HepG2 (cell line): ENCODE measurements at regions not wholly inside any gene's neighbourhood (a gene's known extent, or its start where the extent isn't known, plus 50 kb on each side); places are given as distances from the start of the nearest gene placed in this dataset.

Source experiments
- ATAC-seq: fragments of 200-7000 bp; cut with Tn5 transposase; 3 replicates; pipeline ENCODE4 v1.9.1; 2020; ENCODE audit warnings: mild to moderate bottlenecking, moderate library complexity
- BruUV-seq: library from RNA; stranded (reverse); fragments of 400-500 nt; replicated peaks from 2 replicates; lab custom pipeline; 2021; lab: Mats Ljungman, UMichigan
- CTCF ChIA-PET: fragments of 300-600 bp; formaldehyde crosslinking; extraction: SDS; loops from one replicate; lab custom pipeline; 2021; ENCODE audit warnings: low total read pairs, inconsistent platforms, low intra/inter-chr PET ratio; lab: Yijun Ruan, JAX
- POLR2A ChIA-PET: fragments of 350-600 bp; sonication (Branson Sonifier 250); formaldehyde crosslinking; loops from one replicate; lab custom pipeline; 2020; ENCODE audit warnings: antibody characterized with exemption, inconsistent platforms; lab: Yijun Ruan, JAX
- DNase-seq: peaks from one replicate; pipeline ENCODE4 v3.0.0-alpha.2; 2015; ENCODE audit warnings: low spot score
- FAIRE-seq: peaks from 3 replicates; lab custom pipeline; 2011; peaks lifted over from hg19 to GRCh38; lab: Jason Lieb, UNC
- H2AFZ ChIP-seq: one replicate; pipeline ENCODE4 v1.6.1; 2011; ENCODE audit warnings: low read length, inconsistent platforms
- H3K27ac ChIP-seq: fragments of 300-600 bp; 3 replicates; pipeline ENCODE4 v1.8.0; 2011; ENCODE audit warnings: mixed run types, mild to moderate bottlenecking, mixed read lengths, low read length, inconsistent platforms; ENCODE audit not compliant: insufficient read depth; ENCODE audit errors: extremely low read length
- H3K27me3 ChIP-seq, 2 experiments: fragments of 200-600 bp in 1 of 2; 2 replicates in 1 of 2; 3 replicates in 1 of 2; pipeline versions ENCODE4 v1.6.0 to v1.8.0; 2011; ENCODE audit warnings: low read length in 2 of 2, mild to moderate bottlenecking in 2 of 2, moderate library complexity in 2 of 2, inconsistent platforms in 1 of 2; ENCODE audit not compliant: insufficient read depth in 2 of 2, control insufficient read depth in 1 of 2
- H3K36me3 ChIP-seq, 2 experiments: fragments of 200-600 bp in 1 of 2; replicated peaks in 1 of 2; 2 replicates in 1 of 2; 3 replicates in 1 of 2; pipeline versions ENCODE4 v1.5.1 to v1.8.0; 2011; ENCODE audit warnings: low read length in 2 of 2, inconsistent platforms in 1 of 2; ENCODE audit not compliant: insufficient read depth in 2 of 2, control insufficient read depth in 1 of 2
- H3K4me1 ChIP-seq: 2 replicates; pipeline ENCODE4 v1.5.1; 2012; ENCODE audit warnings: low read length, inconsistent platforms; ENCODE audit not compliant: insufficient read depth
- H3K4me2 ChIP-seq: 2 replicates; pipeline ENCODE4 v1.6.0; 2011; ENCODE audit warnings: low read depth, low read length, inconsistent platforms
- H3K4me3 ChIP-seq, 3 experiments: fragments of 200-600 bp in 1 of 3; sonication (generic), shearing (Covaris generic) in 1 of 3; replicated peaks in 1 of 3; 2 replicates each; pipeline ENCODE4 v1.5.1; 2011 to 2016; ENCODE audit warnings: low read length in 3 of 3, inconsistent platforms in 2 of 3, low read depth in 2 of 3, mild to moderate bottlenecking in 2 of 3, control low read depth in 1 of 3, mixed read lengths in 1 of 3; ENCODE audit not compliant: insufficient read depth in 1 of 3
- H3K79me2 ChIP-seq: one replicate; pipeline ENCODE4 v1.6.1; 2011; ENCODE audit warnings: low read length, inconsistent platforms; ENCODE audit not compliant: insufficient read depth
- H3K9ac ChIP-seq: 2 replicates; pipeline ENCODE4 v1.6.0; 2011; ENCODE audit warnings: mild to moderate bottlenecking, low read depth, low read length, inconsistent platforms; ENCODE audit not compliant: insufficient read depth
- H3K9me3 ChIP-seq: 2 replicates; pipeline ENCODE4 v1.5.1; 2012; ENCODE audit warnings: mild to moderate bottlenecking, low read length
- H4K20me1 ChIP-seq: 2 replicates; pipeline ENCODE4 v1.6.0; 2011; ENCODE audit warnings: inconsistent platforms, mild to moderate bottlenecking, low read length, moderate library complexity; ENCODE audit not compliant: insufficient read depth
- EEA1 ChIP-seq: sonication (generic); formaldehyde crosslinking; IDR thresholded peaks from 2 replicates; pipeline ENCODE4 v1.5.1; 2020; ENCODE audit warnings: mild to moderate bottlenecking, missing genetic modification reagents, borderline replicate concordance
- NCOA5 ChIP-seq: sonication (generic); formaldehyde crosslinking; IDR thresholded peaks from 2 replicates; pipeline ENCODE4 v1.4.0; 2020; ENCODE audit warnings: missing genetic modification reagents
- SMAD3 ChIP-seq: sonication (generic); formaldehyde crosslinking; IDR thresholded peaks from 2 replicates; pipeline ENCODE4 v1.4.0; 2020; ENCODE audit warnings: missing genetic modification reagents
- ZNF275 ChIP-seq: sonication (generic); formaldehyde crosslinking; IDR thresholded peaks from 2 replicates; pipeline ENCODE4 v1.8.0; 2022; ENCODE audit warnings: missing genetic modification reagents, mild to moderate bottlenecking, inconsistent platforms, borderline replicate concordance
- ZNF879 ChIP-seq: sonication (generic); formaldehyde crosslinking; IDR thresholded peaks from 2 replicates; pipeline ENCODE4 v1.8.1; 2023; ENCODE audit warnings: missing genetic modification reagents
- in situ Hi-C: cut with HindIII; loops from 2 replicates; pipeline ENCODE4 v1.10.0; 2017; ENCODE audit warnings: low pct_unique_long_range_greater_than_20kb; ENCODE audit not compliant: extremely low pct_ligation_motif_present
- intact Hi-C: fragments of 100-400 bp; cut with micrococcal nuclease; formaldehyde crosslinking; loops from one replicate; pipeline ENCODE4 v1.10.0; 2022; ENCODE audit not compliant: unreplicated experiment
- TF ChIP-seq, protein P1 (sequence below): sonication (generic); formaldehyde crosslinking; IDR thresholded peaks from 2 replicates; pipeline ENCODE4 v1.4.0; 2020; ENCODE audit warnings: missing genetic modification reagents, mild to moderate bottlenecking, borderline replicate concordance

GRCh38 chr11:95548416-95548815 lies 241.2 kb downstream of the FAM76B start:
- FAIRE-seq, result no peak
- in situ Hi-C loops, result no loop called here
- peaks cover 0 to 3% of the 10 kb centered on the region in 2 experiments; a peak in 1 of 5 replicates for H3K27me3 ChIP-seq
- no peaks in the 10 kb centered on the region for H3K36me3 ChIP-seq
- BruUV-seq, result no TSS peak
- no peak overlapping the region for H3K27ac ChIP-seq
- ATAC-seq, result no peak
- H4K20me1 ChIP-seq, result no peaks in the 10 kb centered on the region
- H3K4me1 ChIP-seq, result no peaks in the 10 kb centered on the region
- no peak overlapping the region for H3K4me3 ChIP-seq
- TF ChIP-seq SMAD3 (CRISPR knock-in tag) (no peak), EEA1 (CRISPR knock-in tag) (no peak), NCOA5 (CRISPR knock-in tag) (no peak), ZNF275 (CRISPR knock-in tag) (no peak), ZNF879 (CRISPR knock-in tag) (no peak)
- TF ChIP-seq, protein P1, sequence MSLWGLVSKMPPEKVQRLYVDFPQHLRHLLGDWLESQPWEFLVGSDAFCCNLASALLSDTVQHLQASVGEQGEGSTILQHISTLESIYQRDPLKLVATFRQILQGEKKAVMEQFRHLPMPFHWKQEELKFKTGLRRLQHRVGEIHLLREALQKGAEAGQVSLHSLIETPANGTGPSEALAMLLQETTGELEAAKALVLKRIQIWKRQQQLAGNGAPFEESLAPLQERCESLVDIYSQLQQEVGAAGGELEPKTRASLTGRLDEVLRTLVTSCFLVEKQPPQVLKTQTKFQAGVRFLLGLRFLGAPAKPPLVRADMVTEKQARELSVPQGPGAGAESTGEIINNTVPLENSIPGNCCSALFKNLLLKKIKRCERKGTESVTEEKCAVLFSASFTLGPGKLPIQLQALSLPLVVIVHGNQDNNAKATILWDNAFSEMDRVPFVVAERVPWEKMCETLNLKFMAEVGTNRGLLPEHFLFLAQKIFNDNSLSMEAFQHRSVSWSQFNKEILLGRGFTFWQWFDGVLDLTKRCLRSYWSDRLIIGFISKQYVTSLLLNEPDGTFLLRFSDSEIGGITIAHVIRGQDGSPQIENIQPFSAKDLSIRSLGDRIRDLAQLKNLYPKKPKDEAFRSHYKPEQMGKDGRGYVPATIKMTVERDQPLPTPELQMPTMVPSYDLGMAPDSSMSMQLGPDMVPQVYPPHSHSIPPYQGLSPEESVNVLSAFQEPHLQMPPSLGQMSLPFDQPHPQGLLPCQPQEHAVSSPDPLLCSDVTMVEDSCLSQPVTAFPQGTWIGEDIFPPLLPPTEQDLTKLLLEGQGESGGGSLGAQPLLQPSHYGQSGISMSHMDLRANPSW (CRISPR knock-in tag), result no peak
- DNase-seq, result no peak
- H3K9ac ChIP-seq, result no peak overlapping the region
- no peak overlapping the region for H2AFZ ChIP-seq
- ChIA-PET POLR2A (no interaction called here), CTCF (no interaction called here)
- H3K79me2 ChIP-seq, result no peaks in the 10 kb centered on the region
- intact Hi-C loops, result no loop called here
- H3K9me3 ChIP-seq, result no peaks in the 10 kb centered on the region
- H3K4me2 ChIP-seq, result no peak overlapping the region
